Activated T-cell treated with anti-CD3 and anti-CD28 coated beads, Interleukin-2, amount 50 U/mL, for 72 hours (primary cell): ENCODE measurements at regions not wholly inside any gene's neighbourhood (a gene's known extent, or its start where the extent isn't known, plus 50 kb on each side); places are given as distances from the start of the nearest gene placed in this dataset.

Experiments used
- ATAC-seq, 2 donors: fragments of 150-1000 bp; cut with Tn5 transposase; replicated peaks in 1 of 2; 2 replicates each; pipeline ENCODE4 v1.10.0; 2021; ENCODE audit warnings: moderate library complexity in 2 of 2, mild to moderate bottlenecking in 1 of 2
- DNase-seq, 2 donors: peaks; one replicate each; pipeline ENCODE4 v3.0.0; 2021 to 2022; ENCODE audit warnings: mixed read lengths in 1 of 2
- H3K27ac Mint-ChIP-seq: one replicate; pipeline ENCODE4 v1.8.0; 2022; ENCODE audit warnings: mild to moderate bottlenecking, moderate library complexity, mixed read lengths
- H3K27me3 Mint-ChIP-seq: one replicate; pipeline ENCODE4 v1.8.0; 2022; ENCODE audit warnings: low read depth, mixed read lengths
- H3K36me3 Mint-ChIP-seq, 2 donors: one replicate each; pipeline ENCODE4 v1.8.0; 2022; ENCODE audit warnings: mixed read lengths in 2 of 2, mild to moderate bottlenecking in 1 of 2; ENCODE audit not compliant: insufficient read depth in 2 of 2
- H3K4me1 Mint-ChIP-seq: one replicate; pipeline ENCODE4 v1.8.0; 2022; ENCODE audit warnings: low read depth, mixed read lengths
- H3K4me3 Mint-ChIP-seq, 2 donors: one replicate each; pipeline ENCODE4 v1.8.0; 2022; ENCODE audit warnings: mild to moderate bottlenecking in 2 of 2, mixed read lengths in 2 of 2, moderate library complexity in 2 of 2
- H3K9me3 Mint-ChIP-seq, 2 donors: one replicate each; pipeline ENCODE4 v1.8.0; 2022; ENCODE audit warnings: mixed read lengths in 2 of 2

DNA sequence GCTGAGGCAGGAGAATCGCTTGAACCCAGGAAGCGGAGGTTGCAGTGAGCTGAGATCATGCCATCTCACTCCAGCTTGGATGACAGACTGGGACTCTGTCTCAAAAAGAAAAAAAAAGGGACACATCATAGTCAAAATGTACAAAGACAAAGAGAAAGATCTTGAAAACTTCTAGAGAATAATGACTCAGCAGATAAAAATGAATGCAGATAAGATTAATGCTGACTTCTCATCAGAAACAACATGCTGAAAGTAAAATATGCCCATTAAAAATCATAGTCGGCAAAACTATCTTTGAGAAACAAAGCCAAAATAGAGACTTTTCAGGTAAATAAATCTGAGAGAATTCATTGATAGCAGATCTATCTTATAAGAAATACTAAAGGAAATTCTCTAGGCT, 271.1 kb upstream of the GPR149 start:
- no peak for DNase-seq
- Mint-ChIP-seq H3K27ac (no peak overlapping the region), H3K4me1 (no peaks in the 10 kb centered on the region), H3K4me3 (no peak overlapping the region), H3K9me3 (peaks cover 0 to 2% of the 10 kb centered on the region in 2 donors), H3K36me3 (peaks cover 0 to 2% of the 10 kb centered on the region in 2 donors), H3K27me3 (no peaks in the 10 kb centered on the region)
- ATAC-seq, result no peak

DNA sequence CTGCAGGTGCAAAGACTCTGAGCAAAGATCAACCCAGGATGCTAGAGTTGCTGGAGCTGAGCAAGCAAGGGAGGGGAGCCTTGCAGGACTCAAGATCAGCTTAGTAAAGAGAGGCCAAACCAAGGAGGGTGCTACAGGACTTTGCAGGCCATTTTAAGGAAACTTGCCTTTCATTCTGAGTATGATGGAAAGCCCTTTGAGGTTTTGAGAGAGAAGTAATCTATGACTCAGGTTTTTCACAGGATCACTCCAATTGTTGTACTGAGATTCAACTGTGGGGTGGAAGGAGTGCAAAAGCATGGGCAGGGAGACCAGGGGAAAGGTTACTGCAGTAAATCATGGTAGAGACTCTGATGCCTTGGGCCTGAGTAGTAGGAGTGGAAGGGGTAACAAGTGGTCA, 260.4 kb upstream of the GPR149 start:
- H3K4me3 Mint-ChIP-seq, result no peak overlapping the region
- H3K9me3 Mint-ChIP-seq, result peaks cover 0 to 2% of the 10 kb centered on the region in 2 donors
- no peak overlapping the region for H3K27ac Mint-ChIP-seq
- no peaks in the 10 kb centered on the region for H3K4me1 Mint-ChIP-seq
- DNase-seq (no peak), ATAC-seq (no peak)
- H3K27me3 Mint-ChIP-seq, result no peaks in the 10 kb centered on the region
- no peaks in the 10 kb centered on the region for H3K36me3 Mint-ChIP-seq

DNA sequence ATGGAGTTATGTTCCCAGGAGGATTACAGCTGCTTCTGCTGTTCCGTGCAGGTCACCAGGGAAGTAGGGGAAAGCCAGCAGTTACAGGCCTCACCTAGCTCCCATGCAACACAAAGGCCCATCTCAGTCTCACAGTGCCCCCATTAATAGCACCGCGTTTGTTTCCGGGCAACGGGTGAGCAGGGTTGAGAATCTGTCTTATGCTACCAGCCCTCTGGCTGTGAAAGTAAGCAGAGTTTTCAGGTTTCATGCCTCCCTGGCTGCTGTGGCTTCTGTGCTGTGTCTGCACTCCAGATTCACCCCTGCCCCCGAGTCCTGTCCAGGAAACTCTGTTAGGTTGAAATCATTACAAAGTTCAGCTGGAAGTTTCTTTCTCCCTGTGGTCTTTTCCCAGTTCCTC, 254.4 kb upstream of the GPR149 start:
- ATAC-seq, result no peak

DNA sequence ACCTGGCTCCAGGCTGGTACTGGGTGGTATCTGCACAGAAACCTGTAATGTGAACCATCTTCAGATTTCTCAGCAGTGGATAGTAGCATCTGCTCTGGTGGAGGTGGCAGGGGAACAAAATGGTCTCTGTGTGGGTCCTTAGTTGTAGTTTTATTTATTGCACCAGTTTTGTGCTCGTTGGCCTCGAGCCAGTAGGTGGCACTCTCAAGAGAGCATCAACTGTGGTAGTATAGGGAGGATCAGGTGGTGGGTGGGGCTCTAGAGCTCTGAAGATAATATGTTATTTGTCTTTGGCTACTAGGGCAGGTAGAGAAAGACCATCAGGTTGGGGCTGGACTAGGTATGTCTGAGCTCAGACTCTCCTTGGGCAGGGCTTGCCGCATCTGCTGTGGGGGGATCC, 254.0 kb upstream of the GPR149 start:
- H3K4me1 Mint-ChIP-seq, result no peaks in the 10 kb centered on the region
- H3K27me3 Mint-ChIP-seq, result no peaks in the 10 kb centered on the region
- H3K27ac Mint-ChIP-seq, result no peak overlapping the region
- DNase-seq, result no peak
- ATAC-seq, result no peak
- H3K4me3 Mint-ChIP-seq, result no peak overlapping the region
- H3K36me3 Mint-ChIP-seq, result no peaks in the 10 kb centered on the region
- H3K9me3 Mint-ChIP-seq, result peaks cover 5 to 7% of the 10 kb centered on the region in 2 donors

More for the DNA sequence above, 254.4 kb upstream of the GPR149 start:
- Mint-ChIP-seq H3K27ac (no peak overlapping the region), H3K27me3 (no peaks in the 10 kb centered on the region), H3K4me1 (no peaks in the 10 kb centered on the region), H3K9me3 (peaks cover 5 to 7% of the 10 kb centered on the region in 2 donors), H3K4me3 (no peak overlapping the region), H3K36me3 (no peaks in the 10 kb centered on the region)
- DNase-seq, result no peak

DNA sequence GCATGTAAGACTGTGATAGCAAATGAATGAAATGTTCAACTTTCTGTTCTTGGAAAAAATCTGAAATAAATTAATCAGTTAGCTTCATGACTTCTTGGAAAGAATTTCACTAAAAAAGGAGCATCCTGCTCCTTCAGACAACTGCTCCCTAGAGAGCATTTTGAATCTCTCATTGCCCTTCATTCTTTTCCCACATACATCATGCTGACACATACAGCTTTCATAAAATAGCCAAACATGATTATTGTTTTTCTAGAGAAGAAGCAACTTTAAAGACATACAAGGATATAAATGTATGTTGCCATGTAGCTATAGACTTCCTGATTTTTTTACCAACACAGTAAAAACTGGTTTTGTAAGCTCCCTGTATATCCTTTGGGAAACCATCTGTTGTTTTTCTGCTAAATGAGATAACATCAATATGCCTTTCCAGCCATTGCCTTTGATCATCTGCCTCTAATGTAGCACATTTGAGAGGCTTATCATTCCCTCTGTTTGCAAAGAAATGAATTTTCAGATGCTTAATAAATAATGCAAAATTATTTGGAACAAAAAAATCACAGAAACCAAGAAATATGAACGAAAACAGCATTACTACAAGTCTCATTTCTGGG, 248.2 kb upstream of the GPR149 start:
- no peaks in the 10 kb centered on the region for H3K36me3 Mint-ChIP-seq
- H3K27me3 Mint-ChIP-seq, result no peaks in the 10 kb centered on the region
- DNase-seq (no peak), ATAC-seq (no peak)
- peaks cover 5% of the 10 kb centered on the region in 2 donors for H3K9me3 Mint-ChIP-seq
- no peak overlapping the region for H3K4me3 Mint-ChIP-seq
- no peak overlapping the region for H3K27ac Mint-ChIP-seq
- H3K4me1 Mint-ChIP-seq, result no peaks in the 10 kb centered on the region

DNA sequence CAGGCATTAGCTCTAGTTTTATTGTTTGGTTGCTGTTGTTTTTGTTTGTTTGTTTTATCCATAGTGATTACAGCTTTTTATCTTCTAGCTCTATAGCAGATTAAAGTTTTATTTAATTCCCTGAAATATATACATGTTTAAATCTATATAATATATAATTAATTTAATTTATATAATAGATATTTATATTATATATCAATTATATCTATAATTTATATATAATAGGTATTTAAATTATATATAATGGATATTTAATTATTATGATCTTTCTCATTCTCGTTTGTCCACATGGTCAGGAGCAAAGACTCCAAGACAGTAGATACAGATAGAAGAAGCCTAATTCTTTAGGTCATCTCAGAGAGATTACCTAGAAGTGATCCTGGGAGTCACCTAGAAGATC, 238.8 kb upstream of the GPR149 start:
- no peak overlapping the region for H3K27ac Mint-ChIP-seq
- H3K27me3 Mint-ChIP-seq, result no peaks in the 10 kb centered on the region
- no peak for ATAC-seq
- H3K36me3 Mint-ChIP-seq, result no peaks in the 10 kb centered on the region
- DNase-seq, result no peak
- H3K4me1 Mint-ChIP-seq, result no peaks in the 10 kb centered on the region
- peaks cover 0 to 5% of the 10 kb centered on the region in 2 donors for H3K9me3 Mint-ChIP-seq
- H3K4me3 Mint-ChIP-seq, result no peak overlapping the region

DNA sequence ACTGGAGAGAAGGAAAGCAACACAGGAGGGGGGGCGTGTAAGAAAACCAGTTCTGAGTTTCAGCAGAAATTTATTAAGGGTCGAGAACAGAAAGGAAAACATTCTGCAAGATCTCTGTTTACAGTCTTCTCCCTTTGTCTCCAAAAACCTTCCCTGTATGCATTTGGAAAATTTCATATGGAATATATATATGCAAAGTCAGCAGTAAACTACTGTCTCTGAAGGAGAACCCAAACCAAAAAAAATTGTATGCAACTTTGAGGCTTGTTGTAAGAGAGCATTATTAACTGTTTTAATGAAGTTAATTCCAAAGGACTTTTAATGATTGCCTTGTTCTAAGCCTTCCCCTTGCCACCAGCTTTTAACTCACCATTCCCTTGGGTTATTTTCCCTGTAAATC, 238.2 kb upstream of the GPR149 start:
- H3K36me3 Mint-ChIP-seq, result no peaks in the 10 kb centered on the region
- no peak for ATAC-seq
- no peak overlapping the region for H3K4me3 Mint-ChIP-seq
- H3K27ac Mint-ChIP-seq, result no peak overlapping the region
- H3K9me3 Mint-ChIP-seq, result peaks cover 2 to 9% of the 10 kb centered on the region in 2 donors
- DNase-seq, result no peak
- no peaks in the 10 kb centered on the region for H3K4me1 Mint-ChIP-seq
- no peaks in the 10 kb centered on the region for H3K27me3 Mint-ChIP-seq

DNA sequence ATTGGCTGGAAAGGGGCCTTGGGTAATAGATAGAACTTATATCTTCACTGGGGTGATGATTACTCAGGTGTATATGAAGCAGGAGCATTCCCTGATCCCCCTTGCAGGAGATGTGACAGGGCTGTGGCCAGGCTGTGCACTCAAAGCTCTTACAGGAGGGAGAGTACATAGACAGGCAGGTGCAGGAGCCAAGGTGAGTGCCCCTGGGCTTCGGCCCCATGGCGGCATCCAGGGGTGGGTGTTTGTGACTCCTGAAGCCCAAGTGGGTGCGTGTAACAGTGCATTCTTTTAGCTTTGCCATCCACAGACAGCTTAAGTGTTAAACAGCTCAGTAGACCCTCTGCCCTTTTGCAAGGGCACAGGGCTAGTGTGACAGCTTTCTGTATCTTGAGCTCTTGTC, 236.6 kb upstream of the GPR149 start:
- ATAC-seq (no peak), DNase-seq (no peak)
- H3K9me3 Mint-ChIP-seq, result peaks cover 3 to 8% of the 10 kb centered on the region in 2 donors
- no peaks in the 10 kb centered on the region for H3K4me1 Mint-ChIP-seq
- no peaks in the 10 kb centered on the region for H3K27me3 Mint-ChIP-seq
- no peak overlapping the region for H3K27ac Mint-ChIP-seq
- no peaks in the 10 kb centered on the region for H3K36me3 Mint-ChIP-seq
- H3K4me3 Mint-ChIP-seq, result no peak overlapping the region

DNA sequence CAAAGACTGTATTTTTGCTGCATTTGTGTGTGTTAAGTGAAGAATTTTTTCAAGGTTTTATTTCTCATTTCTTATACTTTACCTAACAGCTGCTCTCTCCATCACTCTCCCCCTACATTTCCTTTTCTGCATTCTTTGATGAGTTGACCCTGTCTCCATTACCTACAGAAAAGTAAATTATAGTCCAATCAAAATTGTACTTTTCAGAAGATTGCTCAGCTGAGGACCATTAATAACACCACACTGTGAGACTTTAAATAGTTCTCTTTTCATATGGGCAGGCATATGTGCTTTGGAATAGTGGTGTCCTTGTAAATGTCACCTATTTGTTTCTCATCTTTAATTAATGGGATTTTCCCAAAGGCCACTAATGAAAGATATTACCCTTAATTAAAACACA, 234.7 kb upstream of the GPR149 start:
- Mint-ChIP-seq H3K36me3 (no peaks in the 10 kb centered on the region), H3K4me1 (no peaks in the 10 kb centered on the region)

DNA sequence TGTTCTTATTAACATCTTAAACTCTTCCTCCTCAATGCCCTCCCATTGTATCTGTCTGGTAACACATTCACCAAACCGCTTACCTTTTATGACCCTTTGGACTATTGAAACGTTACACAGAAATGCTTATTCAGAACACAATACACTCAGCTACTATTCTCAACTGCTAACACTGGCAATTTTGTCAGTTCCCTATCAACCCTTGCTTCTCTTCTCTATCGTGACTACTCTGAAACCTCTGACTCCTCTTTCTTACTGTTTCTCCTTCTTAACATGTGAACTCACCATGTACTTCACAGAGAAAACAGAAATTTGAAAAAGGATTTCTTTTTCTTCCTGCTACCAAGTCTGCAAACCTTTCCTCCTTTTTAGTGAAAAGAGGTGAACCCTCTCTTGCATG, 232.9 kb upstream of the GPR149 start:
- no peak for DNase-seq
- peaks cover 3 to 8% of the 10 kb centered on the region in 2 donors for H3K9me3 Mint-ChIP-seq
- H3K4me3 Mint-ChIP-seq, result no peak overlapping the region
- H3K27me3 Mint-ChIP-seq, result no peaks in the 10 kb centered on the region
- no peak for ATAC-seq
- no peak overlapping the region for H3K27ac Mint-ChIP-seq
- H3K36me3 Mint-ChIP-seq, result no peaks in the 10 kb centered on the region
- no peaks in the 10 kb centered on the region for H3K4me1 Mint-ChIP-seq

More for the DNA sequence above, 234.7 kb upstream of the GPR149 start:
- H3K27me3 Mint-ChIP-seq, result no peaks in the 10 kb centered on the region
- DNase-seq (no peak), ATAC-seq (no peak)
- H3K27ac Mint-ChIP-seq, result no peak overlapping the region
- H3K9me3 Mint-ChIP-seq, result peaks cover 3 to 8% of the 10 kb centered on the region in 2 donors
- no peak overlapping the region for H3K4me3 Mint-ChIP-seq

DNA sequence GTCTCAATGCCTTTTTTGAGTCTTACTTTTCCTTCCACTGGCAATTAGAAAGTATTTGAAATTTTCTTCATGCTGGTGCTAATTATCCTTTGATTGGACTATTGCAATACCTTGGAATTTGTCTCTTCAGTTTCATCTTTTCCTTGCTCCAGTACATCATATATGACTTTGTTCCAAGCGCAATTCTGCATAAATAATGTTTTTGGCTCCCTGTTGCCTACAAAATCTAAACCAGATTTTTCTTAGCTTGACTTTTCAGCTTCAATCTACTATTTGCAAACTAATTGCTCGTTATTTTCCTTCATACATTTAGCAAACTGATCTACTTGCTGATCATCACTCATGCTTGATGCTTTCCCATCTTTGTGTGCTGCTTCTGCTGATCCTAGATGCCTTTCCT, 230.8 kb upstream of the GPR149 start:
- H3K4me3 Mint-ChIP-seq, result no peak overlapping the region

DNA sequence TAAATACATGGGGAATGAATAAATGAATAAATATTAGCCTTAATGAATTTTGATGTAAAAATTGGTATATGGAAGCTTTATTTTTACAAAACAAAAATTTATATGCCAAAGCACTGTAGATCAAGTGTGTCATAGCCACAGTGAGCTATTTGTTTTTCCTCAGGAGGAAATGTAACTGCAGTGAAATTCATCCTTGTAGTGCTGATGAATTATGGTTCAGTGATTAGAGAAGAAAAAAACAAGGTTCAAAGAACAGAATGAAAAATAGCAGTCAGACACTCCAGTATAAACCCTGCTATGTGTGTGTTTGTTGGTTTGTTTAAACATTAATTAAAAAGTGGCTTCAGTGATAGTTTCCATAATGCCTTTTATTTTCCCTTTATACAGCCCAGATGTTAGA, 228.0 kb upstream of the GPR149 start:
- peaks cover 0 to 4% of the 10 kb centered on the region in 2 donors for H3K9me3 Mint-ChIP-seq
- H3K27ac Mint-ChIP-seq, result no peak overlapping the region
- H3K4me3 Mint-ChIP-seq, result no peak overlapping the region
- DNase-seq, result no peak
- H3K36me3 Mint-ChIP-seq, result no peaks in the 10 kb centered on the region
- no peaks in the 10 kb centered on the region for H3K27me3 Mint-ChIP-seq
- ATAC-seq, result no peak
- H3K4me1 Mint-ChIP-seq, result no peaks in the 10 kb centered on the region

More for the DNA sequence above, 230.8 kb upstream of the GPR149 start:
- no peak for DNase-seq
- no peaks in the 10 kb centered on the region for H3K4me1 Mint-ChIP-seq
- ATAC-seq, result no peak
- no peaks in the 10 kb centered on the region for H3K36me3 Mint-ChIP-seq
- no peak overlapping the region for H3K27ac Mint-ChIP-seq
- H3K27me3 Mint-ChIP-seq, result no peaks in the 10 kb centered on the region
- H3K9me3 Mint-ChIP-seq, result peaks cover 3 to 6% of the 10 kb centered on the region in 2 donors

DNA sequence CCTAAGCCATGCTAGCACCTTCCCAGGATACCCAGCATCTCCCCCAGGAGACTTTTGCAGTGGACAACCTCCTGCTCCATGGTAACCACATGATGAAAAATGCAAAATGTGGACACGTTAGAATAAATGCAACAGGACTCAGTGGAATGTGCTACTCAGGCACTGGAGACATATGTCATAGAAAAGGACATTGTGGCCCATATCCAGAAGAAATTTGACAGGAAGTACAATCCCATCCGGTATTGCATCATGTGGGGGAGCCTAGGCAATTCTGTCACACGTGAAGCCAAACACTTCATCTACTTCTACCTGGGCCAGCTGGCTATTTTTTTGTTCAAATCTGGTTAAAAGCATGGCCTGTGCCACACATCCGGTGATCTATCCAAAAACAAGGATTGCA, 227.2 kb upstream of the GPR149 start:
- H3K4me3 Mint-ChIP-seq, result no peak overlapping the region
- H3K27me3 Mint-ChIP-seq, result no peaks in the 10 kb centered on the region
- ATAC-seq (no peak), DNase-seq (no peak)
- no peak overlapping the region for H3K27ac Mint-ChIP-seq
- H3K4me1 Mint-ChIP-seq, result no peaks in the 10 kb centered on the region
- H3K36me3 Mint-ChIP-seq, result no peaks in the 10 kb centered on the region
- H3K9me3 Mint-ChIP-seq, result peaks cover 0 to 4% of the 10 kb centered on the region in 2 donors

DNA sequence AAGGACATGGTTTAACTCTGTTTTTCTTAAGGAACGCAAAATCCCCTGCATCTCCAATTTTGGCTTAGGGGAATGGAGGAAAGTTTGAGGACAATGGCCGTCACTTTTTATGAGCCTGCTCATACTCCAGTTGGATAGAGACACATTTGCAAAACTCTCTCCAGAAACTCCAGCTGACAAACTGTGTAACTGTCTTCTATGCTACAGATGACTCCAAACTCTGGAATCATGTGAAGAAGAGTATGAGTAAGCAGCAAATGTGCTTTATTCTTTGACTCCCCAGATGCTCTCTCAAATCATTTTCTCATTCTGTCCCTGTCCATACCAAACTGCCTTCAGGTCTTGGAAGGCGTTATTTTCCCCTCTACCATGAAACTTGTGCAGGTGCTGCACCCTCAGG, 226.5 kb upstream of the GPR149 start:
- DNase-seq (no peak), ATAC-seq (no peak)
- Mint-ChIP-seq H3K4me1 (no peaks in the 10 kb centered on the region), H3K36me3 (no peaks in the 10 kb centered on the region), H3K4me3 (no peak overlapping the region), H3K9me3 (peaks cover 0 to 4% of the 10 kb centered on the region in 2 donors), H3K27me3 (no peaks in the 10 kb centered on the region), H3K27ac (no peak overlapping the region)
